IPS DF 4.7 (cell line): ENCODE measurements at regions not wholly inside any gene's neighbourhood (a gene's known extent, or its start where the extent isn't known, plus 50 kb on each side); places are given as distances from the start of the nearest gene placed in this dataset.
"Not testable (repeated sequence)": the region's sequence is repeated elsewhere in the genome, so short reads cannot be mapped to it uniquely, and the experiment has no call there.

Source experiments
- DNase-seq: peaks from one replicate; pipeline ENCODE4 v3.0.0-alpha.2; 2013; ENCODE audit warnings: low spot score; ENCODE audit errors: extremely low read depth

- no peak for DNase-seq
These were observed 122.0 kb downstream of the CT47B1 start for GRCh38 chrX:120753413-120754251.

- DNase-seq: no peak
These were observed 122.7 kb upstream of the C1GALT1C1 start for GRCh38 chrX:120752431-120753082.

- no peak for DNase-seq
These were observed 121.8 kb upstream of the C1GALT1C1 start for GRCh38 chrX:120751683-120752082.

- DNase-seq: no peak
These were observed 120.5 kb upstream of the C1GALT1C1 start for GRCh38 chrX:120750381-120750780.

DNA sequence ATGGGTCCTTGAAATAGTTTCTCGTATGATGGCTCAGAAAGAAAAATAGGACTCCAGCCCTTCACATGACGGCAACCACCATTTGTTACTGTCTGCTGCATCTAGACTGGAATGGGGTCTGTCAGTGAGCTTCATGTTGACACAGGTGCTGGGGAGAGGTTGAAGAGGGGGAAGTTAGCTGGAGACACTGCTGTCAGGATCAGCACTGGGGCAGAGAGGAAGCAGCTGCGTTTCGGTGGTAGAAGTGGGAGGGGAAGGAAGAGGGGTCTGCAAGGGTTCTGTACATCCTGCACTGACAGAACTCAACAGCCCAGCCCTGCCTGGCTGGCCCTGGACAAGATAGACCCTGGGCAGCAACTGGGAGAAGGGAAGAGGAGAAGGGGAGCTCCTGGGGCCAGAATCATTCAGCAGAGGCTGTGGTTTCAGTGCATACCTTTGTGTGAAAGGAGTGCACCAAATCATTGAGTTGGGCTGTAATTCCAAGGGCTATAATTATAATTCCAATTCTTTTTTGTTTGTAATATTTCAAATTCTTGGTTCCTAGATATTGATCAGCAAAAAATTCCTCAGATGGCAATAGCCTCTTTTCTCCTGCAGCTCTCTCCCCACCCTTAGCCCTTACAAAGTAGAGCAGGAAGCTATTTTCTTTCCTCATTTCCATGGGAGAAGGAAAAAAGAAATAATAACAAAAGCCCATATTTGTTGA, 119.4 kb upstream of the C1GALT1C1 start:
- DNase-seq: no peak

GRCh38 chrX:120746153-120746552, 116.3 kb upstream of the C1GALT1C1 start:
- DNase-seq: no peak

DNA sequence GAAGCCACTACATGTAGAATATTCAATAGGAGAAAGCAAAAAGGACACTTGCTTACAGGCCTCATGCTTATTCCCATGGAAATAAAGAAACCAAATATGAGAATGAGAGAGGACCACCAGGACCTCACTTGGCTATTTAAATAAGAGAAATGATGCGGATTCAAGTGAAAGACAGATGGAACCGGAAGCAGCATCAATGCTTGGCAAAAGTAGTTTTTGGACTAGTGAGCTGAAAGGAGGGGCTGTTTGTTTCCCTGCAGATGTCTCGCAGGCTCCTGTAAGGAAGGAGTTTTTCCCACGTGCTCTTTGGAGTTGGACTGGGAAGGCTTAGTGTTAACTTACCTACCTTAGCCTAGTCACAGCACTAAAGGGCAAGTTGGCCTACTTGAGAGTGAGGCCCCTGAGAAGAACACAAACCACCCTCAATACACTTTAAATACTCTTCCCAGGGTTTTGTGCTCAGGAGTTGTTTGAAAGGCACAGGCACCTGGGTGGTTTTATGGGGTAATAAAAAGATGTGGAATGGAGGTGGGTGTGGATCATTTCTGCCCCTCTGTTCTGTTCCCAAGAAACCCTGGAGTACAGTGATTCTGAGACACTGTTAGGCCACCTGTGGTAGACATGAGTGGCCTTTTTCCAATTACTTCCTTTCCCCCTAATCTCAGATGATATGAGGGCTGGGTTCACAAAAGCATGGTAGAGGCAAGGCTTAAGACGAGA, 113.3 kb upstream of the C1GALT1C1 start:
- DNase-seq: no peak

DNA sequence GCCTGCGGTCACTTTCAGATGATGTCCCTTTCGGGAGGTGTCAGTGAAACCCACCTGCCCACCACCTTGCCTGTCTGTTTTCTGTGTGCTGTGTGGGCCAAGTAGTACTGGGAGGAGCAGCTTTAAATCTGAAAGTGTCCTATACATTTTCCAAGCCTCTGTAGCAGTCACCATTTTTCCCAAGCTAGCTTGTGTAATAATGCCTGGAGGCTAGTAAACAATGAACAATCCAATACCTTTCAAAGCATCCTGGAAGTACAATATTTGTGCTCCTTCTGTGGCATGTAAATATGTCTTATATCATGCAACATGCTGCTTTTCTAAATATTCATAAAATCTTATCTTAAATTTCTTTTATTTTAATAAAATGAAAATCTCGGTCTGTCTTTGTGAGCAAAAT, 111.6 kb upstream of the C1GALT1C1 start:
- no peak for DNase-seq

DNA sequence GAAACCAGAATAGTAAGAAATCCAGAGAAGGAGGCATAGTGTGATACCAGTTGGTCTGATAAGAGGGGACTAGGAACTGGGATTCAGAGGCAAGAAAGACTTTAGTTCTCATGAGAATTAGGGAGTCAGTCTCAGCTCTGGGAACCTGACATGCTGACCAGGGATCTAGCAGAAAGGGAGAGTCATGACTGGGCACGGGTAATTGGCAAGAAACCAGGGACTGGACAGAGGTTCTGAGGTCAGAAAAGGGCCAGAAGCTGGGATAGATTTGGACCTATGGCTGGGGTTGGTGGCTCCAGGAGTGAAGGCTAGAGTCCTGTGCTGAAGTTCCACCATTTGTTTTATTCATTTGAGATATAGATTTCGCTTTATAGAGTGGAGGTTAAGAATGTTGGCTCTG, 110.2 kb upstream of the C1GALT1C1 start:
- DNase-seq: no peak

DNA sequence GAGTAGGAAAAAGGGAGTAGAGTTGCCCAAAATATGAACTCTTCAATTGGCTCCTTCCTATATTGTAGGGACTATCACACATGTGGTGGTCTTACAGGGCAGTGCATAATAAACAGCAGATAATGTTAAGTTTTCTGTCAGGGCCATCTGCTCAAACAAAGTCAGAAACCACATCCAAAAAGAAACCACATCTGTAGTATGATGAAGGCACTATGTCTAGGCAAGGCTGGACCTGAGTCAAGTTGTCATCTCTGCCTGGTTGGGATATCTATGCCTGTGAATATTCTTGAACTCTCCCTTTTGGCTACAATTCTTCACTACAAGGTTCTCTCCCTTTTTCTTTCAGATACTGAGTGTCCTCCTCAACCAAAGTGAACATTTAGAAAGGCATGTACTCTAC, 109.4 kb upstream of the C1GALT1C1 start:
- DNase-seq: no peak

GRCh38 chrX:120736989-120737388, 107.1 kb upstream of the C1GALT1C1 start:
- DNase-seq: no peak

- DNase-seq: no peak
These were observed 106.1 kb upstream of the C1GALT1C1 start for GRCh38 chrX:120735966-120736365.

- DNase-seq: no peak
These were observed 103.0 kb upstream of the C1GALT1C1 start for GRCh38 chrX:120732879-120733278.

GRCh38 chrX:120732461-120732860, 102.6 kb upstream of the C1GALT1C1 start:
- DNase-seq: no peak

GRCh38 chrX:120731386-120731785, 101.5 kb upstream of the C1GALT1C1 start:
- DNase-seq: no peak

DNA sequence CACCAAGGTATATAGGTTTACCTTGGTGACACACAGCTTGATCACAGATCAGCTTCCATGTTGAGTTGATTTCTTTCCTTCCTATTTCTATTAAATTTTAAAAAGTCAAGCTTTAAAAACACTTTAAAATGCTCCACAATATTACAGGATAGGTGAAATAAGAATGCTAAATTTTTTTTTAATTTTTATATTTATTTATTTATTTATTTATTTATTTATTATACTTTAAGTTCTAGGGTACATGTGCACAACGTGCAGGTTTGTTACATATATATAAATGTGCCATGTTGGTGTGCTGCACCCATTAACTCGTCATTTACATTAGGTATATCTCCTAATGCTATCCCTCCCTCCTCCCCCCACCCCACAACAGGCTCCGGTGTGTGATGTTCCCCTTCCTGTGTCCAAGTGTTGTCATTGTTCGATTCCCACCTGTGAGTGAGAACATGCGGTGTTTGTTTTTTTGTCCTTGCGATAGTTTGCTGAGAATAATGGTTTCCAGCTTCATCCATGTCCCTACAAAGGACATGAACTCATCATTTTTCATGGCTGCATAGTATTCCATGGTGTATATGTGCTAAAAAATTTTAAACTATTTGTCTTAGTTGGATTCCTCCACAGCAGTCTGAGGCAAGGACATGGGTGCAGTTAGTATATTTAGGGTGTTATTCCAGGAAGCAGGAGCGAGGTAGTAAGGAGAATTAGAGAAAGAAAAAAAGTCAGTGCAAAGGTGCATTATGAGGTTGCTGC, 99.8 kb upstream of the C1GALT1C1 start:
- DNase-seq: not testable (repeated sequence)

DNA sequence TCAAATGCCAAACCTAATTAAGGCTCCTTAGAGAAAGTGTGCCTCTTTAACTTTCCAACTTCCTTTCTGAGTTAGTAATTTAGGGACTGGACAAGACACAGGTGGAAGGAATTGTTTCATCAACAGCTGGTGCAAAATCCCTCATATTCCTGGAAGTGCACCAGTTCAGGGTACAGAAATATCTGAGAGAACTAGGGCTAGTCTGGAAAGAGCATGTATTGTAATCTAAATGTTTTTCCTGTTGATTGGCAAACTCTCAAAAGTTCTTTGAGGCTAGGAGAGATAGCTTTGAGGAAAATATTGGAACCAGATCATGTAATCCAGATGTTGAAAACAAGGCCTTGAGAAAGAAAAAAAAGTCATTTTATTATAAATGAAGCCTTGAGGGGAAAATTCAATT, 98.1 kb upstream of the C1GALT1C1 start:
- no peak for DNase-seq

DNA sequence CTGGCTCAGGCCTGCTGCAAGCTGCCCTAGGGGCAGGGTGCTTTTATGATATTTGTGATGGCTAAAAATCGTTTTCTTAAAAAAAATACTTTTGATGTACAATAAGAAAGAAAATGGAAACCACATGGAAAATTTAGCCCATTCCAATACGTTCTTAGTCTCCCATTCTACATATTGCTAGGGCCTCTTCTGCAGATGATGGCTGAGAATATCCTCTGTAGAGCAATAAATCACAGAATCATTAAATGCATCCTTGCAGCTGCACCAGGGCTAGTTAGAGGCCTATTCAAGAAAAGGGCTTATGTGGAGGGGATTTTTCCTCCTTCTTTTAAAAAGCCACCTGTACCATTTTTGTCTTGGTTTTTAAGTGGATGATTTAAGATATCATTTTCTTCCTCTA, 97.6 kb upstream of the C1GALT1C1 start:
- no peak for DNase-seq

- no peak for DNase-seq
These were observed 96.4 kb upstream of the C1GALT1C1 start for GRCh38 chrX:120726294-120726693.

DNA sequence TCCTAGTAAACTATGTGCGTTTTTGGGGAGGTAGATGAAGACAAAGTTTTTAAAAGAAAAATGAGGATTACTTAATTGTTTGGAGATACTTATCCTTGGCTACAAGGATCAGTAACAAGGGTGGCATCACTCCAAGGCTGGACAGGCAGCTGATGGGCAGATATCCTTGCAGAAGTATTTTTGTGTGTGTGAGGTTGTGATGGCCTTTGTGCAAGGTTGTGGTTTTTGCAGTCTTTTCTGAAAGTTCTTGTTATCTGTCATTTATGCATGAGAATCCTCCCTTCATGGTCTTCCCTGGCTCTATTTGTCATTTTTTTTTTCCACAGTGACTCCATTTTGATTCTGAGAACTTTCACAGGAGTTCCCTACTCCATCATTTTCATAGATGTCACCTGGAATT, 96.0 kb upstream of the C1GALT1C1 start:
- no peak for DNase-seq

- no peak for DNase-seq
These were observed 89.8 kb upstream of the C1GALT1C1 start for GRCh38 chrX:120719622-120720021.
